Neural crest cell (in vitro differentiated cells): ENCODE measurements at regions not wholly inside any gene's neighbourhood (a gene's known extent, or its start where the extent isn't known, plus 50 kb on each side); places are given as distances from the start of the nearest gene placed in this dataset.

Experiments
- DNase-seq: peaks from one replicate; pipeline ENCODE4 v3.0.0; 2021; ENCODE audit warnings: low read depth, mixed read lengths, low spot score
- H3K27ac Mint-ChIP-seq: one replicate; pipeline ENCODE4 v1.8.0; 2021; ENCODE audit warnings: mild to moderate bottlenecking, mixed read lengths; ENCODE audit not compliant: unreplicated experiment
- H3K27me3 Mint-ChIP-seq: 2 replicates; pipeline ENCODE4 v1.8.0; 2021; ENCODE audit warnings: low read depth, mild to moderate bottlenecking, mixed read lengths
- H3K36me3 Mint-ChIP-seq: 2 replicates; pipeline ENCODE4 v1.8.0; 2021; ENCODE audit warnings: low read depth, mild to moderate bottlenecking, mixed read lengths
- H3K4me1 Mint-ChIP-seq: 2 replicates; pipeline ENCODE4 v1.8.0; 2021; ENCODE audit warnings: mixed read lengths
- H3K4me3 Mint-ChIP-seq: one replicate; pipeline ENCODE4 v1.8.0; 2021; ENCODE audit warnings: mild to moderate bottlenecking, mixed read lengths
- H3K9me3 Mint-ChIP-seq: 2 replicates; pipeline ENCODE4 v1.8.0; 2021; ENCODE audit warnings: mixed read lengths
- TF ChIP-seq, protein P1 (sequence below): fragments of 200-600 bp; sonication (generic); conservative IDR thresholded peaks from 2 replicates; pipeline ENCODE4 v1.5.0; 2021; ENCODE audit warnings: antibody characterized with exemption, mild to moderate bottlenecking

DNA sequence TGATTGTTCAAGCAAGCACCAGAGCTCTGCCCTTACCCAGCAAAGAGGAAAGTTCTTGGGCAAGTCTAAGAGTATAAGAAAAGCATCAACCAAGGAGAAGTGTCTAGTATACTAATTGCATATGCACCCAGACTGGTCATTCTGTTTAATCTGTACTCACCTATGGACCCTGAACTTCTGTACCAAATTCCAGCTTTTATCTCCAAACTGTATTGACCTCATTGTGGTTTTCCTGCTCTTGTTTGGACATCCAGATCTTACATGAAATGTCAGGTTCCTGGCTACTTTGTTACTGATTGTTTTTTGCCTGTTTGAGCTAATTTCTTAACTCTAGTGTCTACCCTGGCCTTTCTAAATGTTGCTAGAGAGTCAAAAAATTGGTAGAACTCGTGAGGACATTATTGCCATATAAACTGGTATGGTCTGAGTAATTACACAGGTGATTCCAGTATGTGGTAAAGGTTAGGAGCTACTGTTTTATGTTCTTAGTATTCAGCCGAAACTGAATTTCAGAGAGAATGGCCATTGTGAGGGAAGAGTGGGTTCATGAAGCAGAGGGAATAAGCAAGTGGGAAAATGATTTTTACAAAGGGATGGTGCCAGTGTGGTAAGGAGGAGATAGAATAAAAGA, 146.3 kb downstream of the HNMT start:
- Mint-ChIP-seq H3K4me1 (peaks cover 18% of the 10 kb centered on the region), H3K36me3 (peaks cover 4% of the 10 kb centered on the region), H3K27me3 (no peaks in the 10 kb centered on the region), H3K27ac (no peak overlapping the region), H3K4me3 (no peak overlapping the region), H3K9me3 (peaks cover 6% of the 10 kb centered on the region)
- DNase-seq = no peak
- TF ChIP-seq, protein P1, sequence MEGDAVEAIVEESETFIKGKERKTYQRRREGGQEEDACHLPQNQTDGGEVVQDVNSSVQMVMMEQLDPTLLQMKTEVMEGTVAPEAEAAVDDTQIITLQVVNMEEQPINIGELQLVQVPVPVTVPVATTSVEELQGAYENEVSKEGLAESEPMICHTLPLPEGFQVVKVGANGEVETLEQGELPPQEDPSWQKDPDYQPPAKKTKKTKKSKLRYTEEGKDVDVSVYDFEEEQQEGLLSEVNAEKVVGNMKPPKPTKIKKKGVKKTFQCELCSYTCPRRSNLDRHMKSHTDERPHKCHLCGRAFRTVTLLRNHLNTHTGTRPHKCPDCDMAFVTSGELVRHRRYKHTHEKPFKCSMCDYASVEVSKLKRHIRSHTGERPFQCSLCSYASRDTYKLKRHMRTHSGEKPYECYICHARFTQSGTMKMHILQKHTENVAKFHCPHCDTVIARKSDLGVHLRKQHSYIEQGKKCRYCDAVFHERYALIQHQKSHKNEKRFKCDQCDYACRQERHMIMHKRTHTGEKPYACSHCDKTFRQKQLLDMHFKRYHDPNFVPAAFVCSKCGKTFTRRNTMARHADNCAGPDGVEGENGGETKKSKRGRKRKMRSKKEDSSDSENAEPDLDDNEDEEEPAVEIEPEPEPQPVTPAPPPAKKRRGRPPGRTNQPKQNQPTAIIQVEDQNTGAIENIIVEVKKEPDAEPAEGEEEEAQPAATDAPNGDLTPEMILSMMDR = no peak

DNA sequence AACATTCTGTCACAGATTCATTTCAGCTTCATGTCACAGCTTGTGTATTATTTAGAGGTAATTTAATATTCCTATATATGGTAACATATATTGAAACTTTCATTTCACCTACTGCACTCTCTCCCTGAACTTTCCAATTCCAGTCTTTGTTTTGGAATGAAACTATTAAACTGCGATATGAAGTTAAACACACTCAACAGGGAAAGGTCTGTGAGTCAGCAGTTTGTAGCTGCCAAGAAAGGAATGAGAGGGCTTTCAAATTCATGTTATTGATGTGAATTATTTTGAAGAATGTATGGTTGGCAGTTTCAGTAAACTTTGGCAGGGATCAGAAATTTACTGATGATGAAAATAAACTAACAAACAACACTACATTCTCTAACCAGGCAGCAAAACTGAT, 148.3 kb downstream of the HNMT start:
- Mint-ChIP-seq H3K27ac (no peak overlapping the region), H3K4me3 (no peak overlapping the region), H3K9me3 (peaks cover 8% of the 10 kb centered on the region), H3K36me3 (peaks cover 4% of the 10 kb centered on the region), H3K27me3 (no peaks in the 10 kb centered on the region), H3K4me1 (peaks cover under 1% of the 10 kb centered on the region)
- TF ChIP-seq, protein P1 = no peak
- DNase-seq = no peak

DNA sequence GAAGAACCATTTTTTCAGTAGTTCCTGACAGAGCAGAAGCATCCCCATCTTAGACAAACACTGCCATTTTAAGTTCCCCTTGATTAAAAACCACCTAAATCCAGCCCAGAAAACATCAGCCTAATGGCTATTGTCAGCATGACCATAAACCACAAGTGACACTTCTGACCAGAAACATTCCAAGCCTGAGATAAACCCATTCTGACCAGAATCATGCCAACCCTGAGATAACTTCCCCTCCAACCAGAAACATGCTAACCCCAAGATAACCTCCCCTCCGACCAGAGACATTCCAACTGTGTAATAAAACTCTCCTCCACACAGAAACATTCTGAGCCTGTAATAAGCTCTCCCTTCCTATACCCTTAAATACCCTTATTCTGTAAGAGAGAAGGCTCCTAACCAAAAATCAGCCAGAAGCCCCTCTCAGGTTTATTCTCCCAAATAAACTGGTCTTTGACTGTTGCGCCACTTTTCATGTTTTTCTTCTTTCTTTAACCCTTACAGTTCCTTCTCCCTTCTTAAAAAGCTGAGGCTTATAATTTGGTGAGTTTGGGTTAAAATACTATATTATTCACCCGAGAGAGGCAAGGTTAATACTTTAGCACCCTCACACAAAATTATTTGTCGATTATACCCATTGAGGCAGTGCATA, 149.7 kb downstream of the HNMT start:
- peaks cover 4% of the 10 kb centered on the region for H3K36me3 Mint-ChIP-seq
- peaks cover 8% of the 10 kb centered on the region for H3K9me3 Mint-ChIP-seq
- no peak overlapping the region for H3K27ac Mint-ChIP-seq

DNA sequence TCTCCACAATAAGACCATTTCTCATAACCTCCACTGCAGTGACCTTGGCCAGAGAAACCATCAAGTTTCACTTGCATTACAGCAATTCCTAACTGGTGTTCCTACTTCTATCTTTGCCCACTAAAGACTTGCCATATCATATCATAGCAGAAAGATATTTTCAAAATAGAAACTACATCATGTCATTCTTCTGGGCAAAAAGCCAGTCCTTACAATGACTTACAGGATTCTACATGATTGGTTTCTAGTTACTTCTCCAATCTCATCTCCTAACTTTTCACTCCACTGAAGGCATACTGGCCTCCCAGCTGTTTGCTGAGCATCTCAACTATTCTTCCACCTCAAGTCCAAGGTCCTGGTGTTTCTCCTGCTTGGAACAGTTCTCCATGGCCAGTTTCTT, 151.4 kb downstream of the HNMT start:
- TF ChIP-seq, protein P1 = no peak
- no peaks in the 10 kb centered on the region for H3K4me1 Mint-ChIP-seq
- DNase-seq = no peak
- H3K27ac Mint-ChIP-seq = no peak overlapping the region
- peaks cover 8% of the 10 kb centered on the region for H3K9me3 Mint-ChIP-seq
- no peak overlapping the region for H3K4me3 Mint-ChIP-seq
- peaks cover 4% of the 10 kb centered on the region for H3K36me3 Mint-ChIP-seq
- no peaks in the 10 kb centered on the region for H3K27me3 Mint-ChIP-seq

More for the DNA sequence above, 149.7 kb downstream of the HNMT start:
- TF ChIP-seq, protein P1 = no peak
- DNase-seq = no peak
- Mint-ChIP-seq H3K4me3 (no peak overlapping the region), H3K27me3 (no peaks in the 10 kb centered on the region), H3K4me1 (no peaks in the 10 kb centered on the region)

DNA sequence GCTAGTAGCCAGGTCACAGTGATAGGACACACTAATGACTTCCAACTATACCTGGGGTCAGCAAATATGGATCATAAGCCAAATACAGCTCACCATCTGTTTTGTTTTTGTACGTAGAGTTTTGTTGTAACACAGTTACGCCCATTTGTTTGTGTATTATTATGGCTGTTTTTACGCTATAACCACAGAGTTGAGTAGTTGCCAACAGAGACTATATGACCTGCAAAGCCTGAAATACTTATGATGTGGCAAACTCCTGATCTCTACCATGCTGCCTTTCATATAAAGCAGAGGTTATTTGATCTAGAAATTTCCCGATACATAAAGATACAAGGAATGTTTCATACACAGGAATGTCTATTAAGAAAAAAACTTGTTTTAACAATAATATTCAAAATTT, 152.2 kb downstream of the HNMT start:
- no peak for DNase-seq
- Mint-ChIP-seq H3K27ac (no peak overlapping the region), H3K36me3 (peaks cover 4% of the 10 kb centered on the region), H3K9me3 (peaks cover 8% of the 10 kb centered on the region), H3K27me3 (no peaks in the 10 kb centered on the region), H3K4me3 (no peak overlapping the region), H3K4me1 (no peaks in the 10 kb centered on the region)
- TF ChIP-seq, protein P1 = no peak
